ENCODE measurements at regions not wholly inside any gene's neighbourhood (a gene's known extent, or its start where the extent isn't known, plus 50 kb on each side); places are given as distances from the start of the nearest gene placed in this dataset.
"Not testable (repeated sequence)": the region's sequence is repeated elsewhere in the genome, so short reads cannot be mapped to it uniquely, and the experiment has no call there.

DNA sequence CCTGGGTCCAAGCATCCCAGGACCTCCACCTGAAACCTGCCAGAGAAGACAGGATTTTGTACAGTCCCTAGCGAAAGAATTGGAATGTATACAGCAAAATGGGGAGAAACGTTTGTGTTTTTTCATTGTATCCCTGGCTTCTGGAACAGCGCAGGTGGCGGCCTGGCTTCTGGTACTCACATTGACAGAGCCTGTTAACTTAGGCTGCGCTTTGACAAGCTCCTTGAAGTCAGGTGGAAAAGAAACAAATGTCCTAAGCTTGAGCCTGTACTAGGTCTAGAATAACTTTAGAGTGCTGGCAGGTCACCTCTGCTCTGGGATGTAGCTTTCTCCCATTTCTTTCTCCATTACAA is 343.7 kb upstream of the KLF3 start:
- no peak overlapping the region for H3K27ac ChIP-seq (ENCODE audit: low read depth, low read length)
- 51 to 87% (median 80%) methylated on average over 5 of the region's 5 CpGs for WGBS, 3 donors

DNA sequence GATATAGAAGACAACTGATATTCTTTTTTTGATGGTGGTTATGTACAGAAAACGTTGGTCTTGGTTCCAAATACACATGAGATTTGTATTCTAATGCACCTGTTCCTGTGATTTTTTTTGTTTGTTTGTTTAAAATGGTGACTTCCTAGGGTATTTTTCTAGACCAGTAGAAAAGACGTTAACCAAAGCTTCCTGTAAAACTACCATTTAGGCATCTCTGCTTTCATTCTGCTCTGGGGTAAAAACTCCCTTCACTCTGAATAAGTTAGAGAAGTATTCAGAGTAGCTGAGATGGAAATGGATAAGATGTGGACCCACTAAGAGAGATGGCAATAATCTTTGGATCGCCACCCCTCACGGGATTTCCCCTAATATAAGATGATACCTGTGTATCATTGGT is 343.2 kb upstream of the KLF3 start:
- 69 to 76% (median 74%) methylated on average over 4 of the region's 4 CpGs for WGBS, 3 donors
- no peak overlapping the region for H3K27ac ChIP-seq (ENCODE audit: low read depth, low read length)

DNA sequence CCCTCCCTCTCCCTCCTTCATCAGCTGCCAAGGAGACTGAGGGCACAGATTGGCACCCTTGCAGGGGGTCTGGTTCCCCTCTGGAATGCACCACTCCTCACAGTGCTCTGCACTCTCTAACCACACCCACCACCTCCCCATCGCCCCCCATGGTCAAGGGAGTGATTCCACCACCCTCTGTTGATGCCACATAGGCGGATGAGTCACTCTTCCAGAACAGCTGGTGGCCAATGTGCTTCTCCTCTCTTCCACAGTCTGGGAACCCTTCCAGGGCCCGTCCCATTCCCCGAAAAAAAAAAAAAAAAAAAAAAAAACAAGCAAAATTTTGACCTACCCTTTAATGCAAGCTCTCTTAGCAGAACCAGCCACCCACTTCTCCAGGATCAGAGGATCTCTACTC is 341.3 kb upstream of the KLF3 start:
- WGBS, 3 donors, result 45 to 68% (median 58%) methylated on average over 4 of the region's 4 CpGs
- H3K27ac ChIP-seq (ENCODE audit: low read depth, low read length), result no peak overlapping the region

- 60 to 89% (median 68%) methylated on average over 4 of the region's 4 CpGs for WGBS, 3 donors
- no peak overlapping the region for H3K27ac ChIP-seq (ENCODE audit: low read depth, low read length)
Measured at GRCh38 chr4:38323141-38323641, 340.8 kb upstream of the KLF3 start.

GRCh38 chr4:38324861-38325628 is 339.0 kb upstream of the KLF3 start:
- 90 to 96% (median 95%) methylated on average over 31 of the region's 31 CpGs for WGBS, 3 donors
- H3K27ac ChIP-seq (ENCODE audit: low read depth, low read length), result no peak overlapping the region

GRCh38 chr4:38325629-38325913 is 338.4 kb upstream of the KLF3 start:
- no peak overlapping the region for H3K27ac ChIP-seq (ENCODE audit: low read depth, low read length)
- 86 to 97% (median 91%) methylated on average over 2 of the region's 2 CpGs for WGBS, 3 donors

DNA sequence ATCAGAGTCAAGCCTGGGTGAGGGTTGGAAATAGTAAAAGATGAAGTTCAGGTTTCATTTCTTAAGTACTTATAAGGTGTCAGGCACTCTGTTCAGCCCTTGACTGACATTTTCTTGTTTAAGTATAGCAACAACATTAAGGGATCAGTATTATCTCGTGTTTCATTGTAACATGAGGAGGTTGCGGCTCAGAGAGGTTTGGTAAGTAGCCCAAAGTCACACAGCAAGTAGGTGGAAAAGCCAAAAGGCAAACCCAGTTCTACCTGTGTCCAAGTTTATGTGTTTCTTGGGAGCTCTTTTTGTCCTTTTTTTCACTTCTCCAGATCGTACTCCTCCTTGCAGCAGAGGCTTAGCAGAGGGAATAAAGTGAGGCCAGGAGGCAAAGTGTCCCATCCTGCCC is 337.5 kb upstream of the KLF3 start:
- no peak overlapping the region for H3K27ac ChIP-seq (ENCODE audit: low read depth, low read length)
- 93 to 98% (median 95%) methylated on average over 3 of the region's 3 CpGs for WGBS, 3 donors

GRCh38 chr4:38327174-38327573 is 336.8 kb upstream of the KLF3 start:
- H3K27ac ChIP-seq (ENCODE audit: low read depth, low read length), result no peak overlapping the region

- WGBS, 3 donors, result 49 to 68% (median 50%) methylated on average over 8 of the region's 8 CpGs
- no peak overlapping the region for H3K27ac ChIP-seq (ENCODE audit: low read depth, low read length)
Measured at GRCh38 chr4:38328989-38329729, 334.8 kb upstream of the KLF3 start.

DNA sequence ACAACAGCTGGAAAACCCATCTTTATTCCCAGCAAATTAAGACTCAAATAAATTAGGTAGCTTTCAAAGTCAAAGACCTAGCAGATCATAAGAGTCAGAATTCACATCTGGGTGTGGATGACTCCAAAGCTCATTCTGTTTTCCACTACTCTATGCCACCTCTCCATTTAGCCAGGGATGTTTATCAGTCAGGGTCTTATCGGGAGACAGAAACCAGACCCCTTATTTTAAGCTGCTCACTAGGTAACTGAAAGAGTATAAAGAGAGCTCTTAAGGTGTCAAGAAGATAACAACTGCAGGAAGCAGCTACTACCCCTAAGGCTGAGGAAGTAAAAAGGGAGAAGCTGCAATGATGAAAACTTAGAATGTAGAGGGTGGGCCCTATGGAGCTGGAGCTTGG is 333.7 kb upstream of the KLF3 start:
- 61 to 78% (median 77%) methylated on average over 1 of the region's 1 CpG for WGBS, 3 donors
- H3K27ac ChIP-seq (ENCODE audit: low read depth, low read length), result no peak overlapping the region

- WGBS, 3 donors, result 79 to 92% (median 87%) methylated on average over 7 of the region's 7 CpGs
Measured at GRCh38 chr4:38330936-38331335, 333.1 kb upstream of the KLF3 start.

DNA sequence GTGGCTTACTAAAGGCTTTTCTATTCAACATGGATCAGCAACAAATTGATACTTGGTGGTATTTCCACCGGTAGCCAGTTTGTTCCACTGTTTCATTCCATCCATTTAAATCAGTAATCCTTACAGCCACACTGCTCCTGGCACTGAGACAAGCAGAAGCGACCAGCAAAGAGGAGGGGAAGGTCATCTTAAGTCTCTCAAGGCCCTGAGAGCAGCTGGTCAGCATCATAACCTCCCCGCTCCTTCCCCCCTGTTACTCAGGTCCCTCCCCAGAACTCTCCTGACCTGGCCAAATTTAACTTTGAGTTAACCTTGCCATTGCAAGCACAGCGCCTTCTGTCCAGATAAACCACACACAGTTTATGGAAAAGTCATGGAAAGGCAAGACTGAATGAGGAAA is 331.3 kb upstream of the KLF3 start:
- 53 to 91% (median 70%) methylated on average over 4 of the region's 4 CpGs for WGBS, 3 donors
- H3K27ac ChIP-seq (ENCODE audit: low read depth, low read length), result no peak overlapping the region

More at GRCh38 chr4:38330936-38331335, 333.1 kb upstream of the KLF3 start:
- H3K27ac ChIP-seq (ENCODE audit: low read depth, low read length), result no peak overlapping the region

GRCh38 chr4:38333219-38333618 is 330.8 kb upstream of the KLF3 start:
- WGBS, 3 donors, result 60 to 76% (median 65%) methylated on average over 2 of the region's 2 CpGs
- H3K27ac ChIP-seq (ENCODE audit: low read depth, low read length), result no peak overlapping the region

DNA sequence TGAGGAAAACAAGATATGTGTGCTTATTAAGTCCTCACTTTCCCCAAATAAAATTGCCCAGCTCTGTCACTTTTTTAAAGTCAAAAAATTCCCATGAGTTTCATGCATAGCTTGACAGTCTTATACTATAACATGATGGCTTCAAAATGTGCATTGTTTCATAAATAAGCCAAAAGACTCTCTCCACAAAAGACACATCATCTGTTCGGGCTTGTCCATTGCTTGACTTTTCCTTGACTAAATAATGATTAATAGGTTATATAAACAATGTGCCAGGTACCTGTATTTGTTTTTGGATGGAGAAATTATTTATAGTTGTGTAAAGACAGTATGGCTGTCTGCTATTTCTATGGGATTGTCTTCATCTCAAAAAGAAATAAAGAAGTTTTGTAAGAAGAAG is 329.2 kb upstream of the KLF3 start:
- WGBS, 3 donors, result 35 to 83% (median 74%) methylated on average over 1 of the region's 1 CpG
- H3K27ac ChIP-seq (ENCODE audit: low read depth, low read length), result no peak overlapping the region

DNA sequence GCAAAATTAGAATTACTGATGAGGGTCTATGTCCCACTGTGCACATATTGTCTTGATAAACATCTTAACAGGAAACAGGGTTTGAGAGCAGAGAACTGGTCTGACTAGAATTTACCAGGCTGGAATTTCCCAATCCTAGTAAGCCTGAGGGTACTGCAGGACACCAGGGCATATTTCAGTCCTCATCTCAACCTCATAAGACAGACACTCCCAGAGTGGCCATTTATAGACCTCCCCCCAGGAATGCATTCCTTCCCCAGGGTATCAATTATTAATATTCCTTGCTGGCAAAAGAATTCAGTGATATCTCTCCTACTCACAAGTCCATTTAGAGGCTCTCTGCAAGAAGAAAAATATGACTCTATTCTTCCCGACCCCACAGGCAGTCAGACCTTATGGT is 325.1 kb upstream of the KLF3 start:
- whole genome bisulfite sequencing, 3 donors, result 90 to 100% (median 94%) methylated on average over 1 of the region's 1 CpG
- not testable (repeated sequence) for H3K27ac ChIP-seq (ENCODE audit: low read depth, low read length)

DNA sequence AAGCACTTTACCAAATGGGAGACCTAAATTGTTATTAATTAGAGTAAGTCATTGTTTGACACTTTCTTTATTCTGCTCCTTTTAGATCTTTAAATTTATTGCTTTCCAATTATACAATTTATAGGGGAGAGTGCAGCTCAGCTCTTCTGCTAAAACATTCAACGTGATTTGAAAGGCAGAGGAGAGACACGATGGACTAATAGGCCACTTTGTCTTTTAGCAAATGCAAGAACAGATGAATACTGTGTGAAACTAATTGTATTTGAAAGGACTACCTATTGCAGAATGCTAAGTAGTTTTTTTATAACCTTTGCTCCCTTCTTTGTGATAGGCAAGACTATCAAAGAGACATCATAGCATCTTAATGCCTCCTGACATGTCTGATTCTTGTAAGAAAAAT is 320.4 kb upstream of the KLF3 start:
- WGBS, 3 donors, result 77 to 86% (median 85%) methylated on average over 2 of the region's 2 CpGs
- no peak overlapping the region for H3K27ac ChIP-seq (ENCODE audit: low read depth, low read length)

- H3K27ac ChIP-seq (ENCODE audit: low read depth, low read length), result no peak overlapping the region
- WGBS, 3 donors, result 43 to 63% (median 53%) methylated on average over 1 of the region's 1 CpG
Measured at GRCh38 chr4:38344929-38345328, 319.1 kb upstream of the KLF3 start.

GRCh38 chr4:38347251-38347650 is 316.7 kb upstream of the KLF3 start:
- 63 to 85% (median 67%) methylated on average over 3 of the region's 3 CpGs for WGBS, 3 donors
- no peak overlapping the region for H3K27ac ChIP-seq (ENCODE audit: low read depth, low read length)

- WGBS, 3 donors, result 85 to 95% (median 91%) methylated on average over 1 of the region's 1 CpG
- H3K27ac ChIP-seq (ENCODE audit: low read depth, low read length), result no peak overlapping the region
Measured at GRCh38 chr4:38354421-38354820, 309.6 kb upstream of the KLF3 start.

- WGBS, 3 donors, result 86 to 93% (median 90%) methylated on average over 5 of the region's 5 CpGs
- no peak overlapping the region for H3K27ac ChIP-seq (ENCODE audit: low read depth, low read length)
Measured at GRCh38 chr4:38354872-38355271, 309.1 kb upstream of the KLF3 start.
